ENCODE measurements at regions not wholly inside any gene's neighbourhood (a gene's known extent, or its start where the extent isn't known, plus 50 kb on each side); places are given as distances from the start of the nearest gene placed in this dataset.
"Not testable (repeated sequence)": the region's sequence is repeated elsewhere in the genome, so short reads cannot be mapped to it uniquely, and the experiment has no call there.

GRCh38 chr1:38586993-38587646, 272.5 kb downstream of the RRAGC start:
- Histone ChIP-seq H3K4me1 (no peaks in the 10 kb centered on the region), H3K36me3 (no peaks in the 10 kb centered on the region), H3K27me3 (peaks cover 0 to 31% (median 0%) of the 10 kb centered on the region in 4 donors), H3K27ac (replicated peaks in 1 of 4) (no peak overlapping the region), H3K9me3 (no peaks in the 10 kb centered on the region), H3K4me3 (no peak overlapping the region)
- 38% methylated on average over 9 of the region's 9 CpGs for WGBS
- intact Hi-C loops (cut with DNase I) = no loop called here
- TF ChIP-seq, protein P1, sequence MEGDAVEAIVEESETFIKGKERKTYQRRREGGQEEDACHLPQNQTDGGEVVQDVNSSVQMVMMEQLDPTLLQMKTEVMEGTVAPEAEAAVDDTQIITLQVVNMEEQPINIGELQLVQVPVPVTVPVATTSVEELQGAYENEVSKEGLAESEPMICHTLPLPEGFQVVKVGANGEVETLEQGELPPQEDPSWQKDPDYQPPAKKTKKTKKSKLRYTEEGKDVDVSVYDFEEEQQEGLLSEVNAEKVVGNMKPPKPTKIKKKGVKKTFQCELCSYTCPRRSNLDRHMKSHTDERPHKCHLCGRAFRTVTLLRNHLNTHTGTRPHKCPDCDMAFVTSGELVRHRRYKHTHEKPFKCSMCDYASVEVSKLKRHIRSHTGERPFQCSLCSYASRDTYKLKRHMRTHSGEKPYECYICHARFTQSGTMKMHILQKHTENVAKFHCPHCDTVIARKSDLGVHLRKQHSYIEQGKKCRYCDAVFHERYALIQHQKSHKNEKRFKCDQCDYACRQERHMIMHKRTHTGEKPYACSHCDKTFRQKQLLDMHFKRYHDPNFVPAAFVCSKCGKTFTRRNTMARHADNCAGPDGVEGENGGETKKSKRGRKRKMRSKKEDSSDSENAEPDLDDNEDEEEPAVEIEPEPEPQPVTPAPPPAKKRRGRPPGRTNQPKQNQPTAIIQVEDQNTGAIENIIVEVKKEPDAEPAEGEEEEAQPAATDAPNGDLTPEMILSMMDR (IDR thresholded peaks at IDR 0.05) = peak; percentile 56 to 70 (median 60)
- TF ChIP-seq POLR2A (IDR thresholded peaks at IDR 0.05; ENCODE audit: low read depth) = no peak
- no peak for DNase-seq (ENCODE audit: extremely low spot score)

DNA sequence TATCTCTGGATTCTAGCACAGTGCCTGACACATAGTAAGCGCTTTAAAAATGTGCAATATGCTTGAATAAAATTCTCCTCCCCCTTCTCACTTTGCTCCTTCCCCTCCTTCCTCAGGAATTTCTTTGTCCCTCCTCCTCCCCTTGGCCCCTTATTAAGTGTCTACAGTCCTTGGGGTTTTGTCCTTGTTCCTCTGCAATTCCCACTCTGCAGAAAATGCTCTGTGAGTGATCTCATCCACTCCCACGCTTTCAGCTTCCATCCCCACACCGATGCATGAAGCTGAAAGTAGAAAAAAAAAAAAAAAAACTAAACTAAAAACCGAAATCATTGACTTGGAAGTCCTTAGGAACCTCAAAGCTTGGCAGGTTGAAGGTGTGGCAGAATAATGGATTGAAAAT, 273.6 kb downstream of the RRAGC start:
- DNase-seq (ENCODE audit: extremely low spot score) = no peak
- 58% methylated on average over 4 of the region's 4 CpGs for WGBS
- Histone ChIP-seq H3K27ac (replicated peaks in 1 of 4) (no peak overlapping the region), H3K4me3 (no peak overlapping the region), H3K27me3 (peaks cover 0 to 41% (median 0%) of the 10 kb centered on the region in 4 donors), H3K9me3 (no peaks in the 10 kb centered on the region), H3K36me3 (no peaks in the 10 kb centered on the region), H3K4me1 (no peaks in the 10 kb centered on the region)
- TF ChIP-seq, protein P1 (IDR thresholded peaks at IDR 0.05) = no peak
- TF ChIP-seq EP300 (IDR thresholded peaks at IDR 0.05) = no peak
- TF ChIP-seq POLR2A (IDR thresholded peaks at IDR 0.05; ENCODE audit: low read depth) = no peak
- TF ChIP-seq POLR2AphosphoS5 (IDR thresholded peaks at IDR 0.05) = no peak
- intact Hi-C loops (cut with DNase I) = no loop called here

GRCh38 chr1:38585460-38585859, 274.1 kb downstream of the RRAGC start:
- DNase-seq (ENCODE audit: extremely low spot score) = no peak
- H3K4me3 ChIP-seq = no peak overlapping the region
- peaks cover 0 to 47% (median 0%) of the 10 kb centered on the region in 4 donors for H3K27me3 ChIP-seq
- intact Hi-C loops (cut with DNase I) = no loop called here
- H3K36me3 ChIP-seq = no peaks in the 10 kb centered on the region
- H3K9me3 ChIP-seq = no peaks in the 10 kb centered on the region
- 69% methylated on average over 3 of the region's 3 CpGs for WGBS
- H3K4me1 ChIP-seq = no peaks in the 10 kb centered on the region
- no peak overlapping the region for H3K27ac ChIP-seq (replicated peaks in 1 of 4)
- TF ChIP-seq, protein P1 (IDR thresholded peaks at IDR 0.05) = no peak
- no peak for TF ChIP-seq EP300 (IDR thresholded peaks at IDR 0.05)
- TF ChIP-seq POLR2AphosphoS5 (IDR thresholded peaks at IDR 0.05) = no peak
- TF ChIP-seq POLR2A (IDR thresholded peaks at IDR 0.05; ENCODE audit: low read depth) = no peak

DNA sequence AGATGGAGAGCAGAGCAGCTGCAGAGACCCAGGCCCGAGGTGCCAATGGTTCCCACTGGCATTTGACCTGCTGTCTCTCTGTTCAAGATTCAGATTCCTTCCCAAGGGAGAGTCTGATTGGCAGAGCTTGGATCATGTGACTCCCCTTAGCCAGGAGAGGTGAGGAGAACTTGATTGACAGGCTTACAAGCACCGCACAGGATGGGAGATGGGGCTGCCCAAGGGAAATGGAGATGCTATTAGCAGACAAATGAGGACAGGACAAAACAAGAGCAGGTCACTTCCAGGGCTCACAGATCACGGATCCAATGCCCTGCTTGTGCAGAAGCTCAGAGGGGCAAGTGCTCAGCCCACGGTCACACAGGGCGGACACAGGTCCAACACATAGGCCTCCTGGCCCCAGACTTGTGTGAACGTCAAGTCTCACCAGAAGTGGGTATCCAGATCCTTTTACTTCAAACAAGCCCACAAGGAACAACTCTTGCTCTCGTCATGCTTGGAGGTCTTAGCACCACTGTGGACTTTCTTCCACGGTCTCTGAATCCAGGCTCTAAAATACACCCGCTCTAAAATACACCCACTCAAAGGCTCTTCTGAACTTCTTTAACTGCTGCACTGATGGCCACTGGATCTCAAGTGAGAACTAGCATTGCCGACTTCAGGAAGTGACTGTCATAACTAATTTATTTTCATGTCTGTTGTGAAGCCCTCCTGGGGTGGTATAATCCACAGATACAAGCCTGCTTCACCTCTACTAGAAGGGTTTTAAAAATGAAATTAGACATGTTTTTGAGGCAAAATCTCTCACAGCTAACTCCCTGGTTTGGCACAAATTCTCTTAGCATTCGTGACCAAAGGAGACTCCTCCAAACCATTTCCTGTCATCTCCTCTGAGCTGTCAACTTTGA, 274.9 kb downstream of the RRAGC start:
- no peaks in the 10 kb centered on the region for H3K36me3 ChIP-seq
- no peaks in the 10 kb centered on the region for H3K4me1 ChIP-seq
- TF ChIP-seq EP300 (IDR thresholded peaks at IDR 0.05) (no peak), POLR2A (IDR thresholded peaks at IDR 0.05; ENCODE audit: low read depth) (no peak), POLR2AphosphoS5 (IDR thresholded peaks at IDR 0.05) (no peak)
- TF ChIP-seq, protein P1 (IDR thresholded peaks at IDR 0.05) = no peak
- 67% methylated on average over 11 of the region's 11 CpGs for WGBS
- H3K9me3 ChIP-seq = no peaks in the 10 kb centered on the region
- DNase-seq (ENCODE audit: extremely low spot score) = no peak
- intact Hi-C loops (cut with DNase I) = no loop called here
- no peak overlapping the region for H3K4me3 ChIP-seq
- H3K27ac ChIP-seq (replicated peaks in 1 of 4) = no peak overlapping the region
- peaks cover 0 to 54% (median 0%) of the 10 kb centered on the region in 4 donors for H3K27me3 ChIP-seq

GRCh38 chr1:38583287-38583686, 276.3 kb downstream of the RRAGC start:
- peaks cover 0 to 68% (median 4%) of the 10 kb centered on the region in 4 donors for H3K27me3 ChIP-seq
- H3K4me1 ChIP-seq; intact Hi-C loops (cut with DNase I); DNase-seq (ENCODE audit: extremely low spot score); H3K27ac ChIP-seq (replicated peaks in 1 of 4); H3K9me3 ChIP-seq; H3K4me3 ChIP-seq; H3K36me3 ChIP-seq: not testable (repeated sequence)
- 90% methylated on average over 2 of the region's 2 CpGs for WGBS
